NCI-H526 treated with DMSO at 0.1 percent for 48 hours (cell line): ENCODE measurements at regions not wholly inside any gene's neighbourhood (a gene's known extent, or its start where the extent isn't known, plus 50 kb on each side); places are given as distances from the start of the nearest gene placed in this dataset.
"Not testable (repeated sequence)": the region's sequence is repeated elsewhere in the genome, so short reads cannot be mapped to it uniquely, and the experiment has no call there.

Experiments
- DNase-seq: peaks from one replicate; lab custom pipeline; 2025; lab: John Stamatoyannopoulos, UW

DNA sequence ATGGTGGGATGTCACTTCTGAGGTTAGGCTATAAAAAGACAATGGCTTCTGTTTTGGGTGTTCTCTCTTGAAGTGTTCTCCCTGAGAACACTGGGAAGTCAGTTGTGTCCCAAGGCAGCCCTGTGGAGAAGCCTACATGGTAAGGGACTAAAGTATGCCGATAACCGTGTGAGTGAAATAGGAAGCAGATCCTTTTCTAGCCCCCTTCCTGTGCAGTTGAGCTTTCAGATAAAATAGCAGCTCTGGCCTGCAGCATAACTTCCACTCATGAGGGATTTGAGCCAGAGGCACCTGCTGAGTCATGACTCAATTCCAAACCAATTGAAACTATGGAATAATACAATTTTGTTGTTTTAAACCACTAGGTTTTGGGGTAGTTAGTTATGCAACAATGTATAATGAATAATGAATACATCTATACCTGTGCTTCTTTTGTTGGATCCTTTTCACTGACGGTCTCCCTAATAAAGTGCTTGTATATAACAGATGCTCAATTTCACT, 241.6 kb downstream of the TFAP2B start:
- DNase-seq: no peak

DNA sequence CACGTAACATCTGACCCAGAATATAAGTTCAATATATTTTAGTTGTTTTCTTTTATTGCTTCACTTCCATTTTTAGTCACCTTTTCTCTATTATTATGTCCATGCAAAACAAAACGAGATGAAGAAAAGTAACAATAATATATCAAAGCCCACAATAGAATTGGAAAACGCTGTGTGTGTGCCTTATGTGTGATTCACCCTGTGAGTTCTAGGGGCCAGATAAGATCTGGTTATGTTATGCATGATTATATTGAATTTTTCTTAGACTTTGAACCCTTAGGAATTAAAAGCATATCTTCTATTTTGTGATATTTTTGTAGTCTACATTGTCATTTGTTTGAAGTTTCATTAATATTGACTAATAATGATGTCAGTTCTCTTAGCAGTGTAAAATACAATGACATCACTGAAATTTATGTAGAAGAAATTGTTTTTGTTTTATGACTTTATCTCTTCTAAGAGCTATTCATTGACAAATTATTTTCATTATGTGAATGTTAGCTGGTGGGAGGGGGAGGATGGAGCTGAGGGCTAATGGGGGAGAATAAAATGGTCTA, 243.6 kb downstream of the TFAP2B start:
- no peak for DNase-seq

DNA sequence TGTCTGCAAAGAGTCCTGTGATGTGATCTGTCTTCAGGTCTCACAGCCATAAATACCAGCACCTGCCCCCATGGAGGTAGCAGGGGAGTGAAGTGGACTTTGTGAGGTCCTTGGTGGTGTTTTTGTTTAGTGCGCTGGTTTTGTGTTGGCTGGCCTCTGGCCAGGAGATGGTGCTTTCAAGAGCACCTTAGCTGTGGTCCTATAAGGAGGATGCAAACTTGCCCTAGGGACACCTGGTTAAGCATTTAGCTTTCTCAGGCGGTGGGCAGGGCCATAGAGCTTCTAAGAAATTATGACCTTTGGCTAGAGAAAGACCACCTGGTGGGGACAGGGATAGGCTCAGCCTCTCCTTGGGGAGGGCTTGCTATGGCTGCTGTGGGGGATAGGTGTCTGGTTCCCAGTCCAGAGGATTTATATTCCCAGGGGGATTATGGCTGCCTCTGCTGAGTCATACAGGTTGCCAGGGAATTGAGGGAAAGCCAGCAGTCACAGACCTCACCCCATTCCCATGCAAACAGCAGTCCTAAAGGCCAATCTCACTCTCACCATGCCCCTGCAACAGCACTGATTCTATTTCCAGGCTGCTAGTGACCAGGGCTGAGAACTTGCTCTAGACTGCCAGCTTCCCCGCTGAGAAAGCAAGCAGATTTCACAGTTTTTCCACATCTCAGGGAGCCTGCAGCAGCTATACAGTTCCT, 259.3 kb downstream of the TFAP2B start:
- DNase-seq: no peak

DNA sequence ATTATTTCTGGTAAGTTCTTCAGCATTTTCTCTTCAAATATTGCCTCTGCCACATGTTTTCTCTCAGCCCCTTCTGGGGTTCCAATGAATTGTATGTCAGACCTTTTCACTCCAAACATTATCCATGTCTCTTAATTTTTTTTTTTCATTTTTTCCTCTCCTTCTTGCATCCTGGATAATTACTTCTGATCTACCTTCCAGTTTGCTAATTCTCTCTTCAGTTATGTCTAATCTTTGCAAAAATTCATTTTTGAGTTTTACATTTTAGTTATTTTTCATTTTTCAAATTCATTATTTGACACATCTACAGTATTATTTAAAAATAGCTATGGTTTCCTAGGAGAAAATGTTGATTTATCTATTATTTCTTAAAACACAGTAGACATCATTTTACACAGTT, 271.7 kb downstream of the TFAP2B start:
- DNase-seq: no peak

DNA sequence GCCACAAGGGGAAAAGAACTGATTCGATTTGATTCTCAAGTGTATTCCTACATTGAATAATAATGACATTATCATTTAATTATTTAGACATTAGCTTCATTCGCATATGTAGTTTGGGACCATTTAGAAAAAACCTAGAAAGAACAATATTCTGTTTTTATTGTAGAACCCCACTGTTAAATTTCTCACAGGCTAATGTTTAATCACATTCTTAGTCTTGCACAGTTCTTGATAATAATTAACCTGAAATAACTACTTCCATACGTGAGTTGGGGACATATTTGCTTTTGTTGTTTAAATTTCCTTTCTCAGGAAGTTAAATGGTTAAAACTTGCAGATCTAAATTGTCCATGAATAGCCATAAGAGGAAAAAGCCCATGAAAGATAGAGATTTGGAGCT, 275.2 kb downstream of the TFAP2B start:
- DNase-seq: no peak

DNA sequence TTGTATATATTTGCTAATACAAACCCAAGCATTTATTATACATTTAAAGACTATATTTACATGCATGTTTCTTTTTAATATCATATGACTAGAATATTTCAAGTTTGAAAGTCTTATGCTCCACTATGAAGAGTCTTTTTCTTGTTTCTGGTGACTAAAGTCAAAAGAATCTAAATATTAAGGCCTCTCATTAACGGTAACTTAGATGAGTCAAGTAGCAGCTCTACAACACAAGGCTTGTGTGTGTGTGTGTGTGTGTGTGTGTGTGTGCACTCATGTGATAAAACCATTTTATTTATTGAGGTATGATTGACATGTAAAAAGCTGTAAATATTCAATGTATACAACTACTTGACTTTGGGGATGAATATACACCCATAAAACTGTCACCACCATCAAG, 275.6 kb downstream of the TFAP2B start:
- DNase-seq: no peak

DNA sequence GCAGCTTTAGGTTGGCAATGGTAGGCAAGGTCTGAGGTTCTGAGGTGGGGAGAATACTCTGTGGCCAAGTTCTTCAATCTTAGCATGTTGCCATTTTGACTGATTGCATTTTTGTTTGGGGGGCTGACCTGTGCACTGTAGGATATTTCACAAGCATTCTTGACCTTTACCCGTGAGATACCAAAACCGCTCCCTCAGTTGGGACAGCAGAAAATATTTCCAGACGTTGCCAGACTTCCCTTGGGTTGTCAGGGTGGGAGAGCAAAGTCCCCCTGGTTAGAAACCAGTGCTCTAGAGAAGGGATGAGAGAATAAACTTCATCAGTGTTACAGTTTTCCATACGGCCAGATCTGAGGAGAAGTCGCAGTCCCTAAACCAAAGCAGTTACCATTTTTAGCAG, 279.6 kb downstream of the TFAP2B start:
- no peak for DNase-seq

DNA sequence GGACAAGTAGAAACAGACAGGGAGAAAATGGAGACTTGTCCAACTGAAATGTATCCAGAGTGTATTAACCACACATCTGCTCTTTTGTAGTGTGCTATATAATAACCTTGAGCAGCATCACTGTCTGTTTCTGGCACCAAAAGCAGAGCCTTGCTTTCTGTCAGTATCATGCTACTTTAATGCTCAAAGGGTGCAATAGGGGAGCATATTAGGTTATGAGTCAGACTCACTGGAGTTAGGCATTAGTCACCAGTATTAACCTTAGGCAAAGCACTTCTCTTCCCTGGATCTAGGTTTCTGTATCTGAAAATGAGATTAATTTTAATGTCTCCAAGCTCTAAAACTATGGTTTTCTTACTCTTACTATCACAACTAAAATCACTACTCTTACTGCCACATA, 280.1 kb downstream of the TFAP2B start:
- no peak for DNase-seq

DNA sequence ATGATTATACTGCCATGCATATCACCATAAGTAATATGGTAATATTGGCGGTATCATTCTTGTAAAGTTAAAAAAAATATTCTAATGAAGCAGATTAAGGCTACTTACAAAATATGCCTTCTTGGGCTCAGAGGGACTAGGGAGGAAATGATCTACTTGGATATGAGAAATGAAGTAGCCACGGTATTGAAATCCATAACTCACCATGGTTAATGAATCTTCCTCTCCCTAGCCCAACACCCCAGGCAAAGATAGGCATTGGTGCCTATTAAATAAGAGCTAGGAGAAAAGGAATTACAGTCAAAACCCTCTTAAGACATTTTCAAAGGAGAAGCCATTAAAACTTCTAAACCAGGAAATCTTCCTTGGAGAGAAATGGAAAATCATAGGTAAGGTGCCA, 280.5 kb downstream of the TFAP2B start:
- no peak for DNase-seq

DNA sequence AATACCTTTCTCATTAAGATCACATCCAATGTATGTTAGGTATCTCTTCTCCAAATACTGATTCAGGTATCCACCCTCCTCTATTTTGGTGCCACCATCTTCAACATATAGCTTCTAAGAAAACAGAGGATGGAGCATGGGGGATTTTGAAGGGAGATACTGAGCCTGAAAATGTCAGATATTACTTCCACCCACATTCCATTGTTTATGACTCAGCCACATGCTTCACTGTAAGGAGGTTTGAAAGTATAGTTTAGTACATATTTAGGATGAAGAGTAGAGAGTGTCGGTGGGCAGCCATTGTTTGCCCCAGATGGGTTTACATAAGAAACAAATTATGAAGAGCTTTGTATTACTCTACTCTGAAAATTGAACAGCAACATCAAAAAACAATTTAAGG, 286.7 kb downstream of the TFAP2B start:
- DNase-seq: no peak

DNA sequence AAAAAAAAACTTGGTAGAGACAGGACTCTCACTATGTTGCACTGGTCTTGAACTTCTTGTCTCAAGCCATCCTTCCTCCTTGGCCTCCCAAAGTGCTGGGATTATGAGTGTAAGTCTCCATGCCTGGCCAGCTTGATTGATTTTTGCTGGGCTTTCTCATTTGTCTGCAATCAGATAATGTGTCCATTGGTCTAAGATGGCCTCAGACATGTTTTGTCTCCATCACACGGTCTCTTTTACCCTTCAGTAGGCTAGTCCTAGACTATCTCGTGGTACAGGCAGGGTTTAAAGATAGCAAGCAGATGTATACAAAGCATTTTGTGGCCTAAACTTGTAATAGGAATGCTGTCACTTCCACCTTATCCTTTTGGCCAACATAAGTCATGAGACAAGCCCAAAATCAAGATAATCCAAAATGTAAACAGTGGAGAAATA, 289.1 kb downstream of the TFAP2B start:
- no peak for DNase-seq

DNA sequence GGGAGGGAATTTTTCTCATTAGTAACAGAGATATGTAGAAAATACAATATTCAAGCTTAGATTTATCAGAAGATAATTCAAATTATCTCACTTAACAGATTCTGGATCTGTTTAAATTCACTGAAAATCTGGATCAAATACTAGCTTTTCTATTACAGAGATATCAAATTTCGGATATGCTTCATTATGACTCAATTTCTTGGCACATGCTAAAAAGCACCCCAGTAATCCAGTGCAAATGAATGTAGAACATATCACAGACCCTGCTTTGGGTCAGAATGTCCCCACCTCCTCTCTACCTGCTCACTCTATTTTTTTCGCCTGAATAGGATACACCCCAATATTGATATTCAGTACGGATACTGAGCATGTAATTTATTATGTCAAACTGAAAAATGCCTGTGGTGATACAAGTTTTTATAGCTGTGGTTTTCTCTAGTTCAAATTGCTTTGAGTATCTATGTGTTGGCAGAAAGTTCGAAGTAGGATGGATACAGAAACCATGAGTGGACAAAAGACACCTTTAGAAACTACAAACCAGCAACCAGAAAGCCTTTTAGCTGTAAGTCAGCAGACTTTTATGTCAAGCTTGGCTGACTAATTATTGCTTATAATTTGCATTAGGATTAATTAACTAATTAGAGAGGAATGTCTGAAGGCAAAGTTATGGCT, 290.0 kb downstream of the TFAP2B start:
- DNase-seq: no peak

DNA sequence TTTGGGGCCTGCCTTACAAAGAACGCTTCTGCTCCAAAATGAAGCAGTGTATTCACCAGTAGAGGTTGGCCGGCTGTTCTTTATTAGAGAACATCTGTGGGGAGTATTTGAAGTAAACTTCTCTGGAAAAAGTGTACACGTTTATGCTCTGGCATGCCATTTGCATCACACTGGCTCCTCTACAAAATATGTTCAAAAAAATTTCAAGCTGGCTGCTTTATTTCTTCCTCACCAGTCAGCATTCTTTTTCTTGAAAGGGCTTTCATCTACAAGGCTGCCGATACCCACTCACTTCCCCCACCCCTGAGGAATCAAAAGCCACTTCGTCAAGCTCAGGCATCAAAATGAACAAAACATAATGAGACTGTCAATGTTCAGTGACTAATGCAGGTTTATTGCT, 294.1 kb downstream of the TFAP2B start:
- DNase-seq: no peak

DNA sequence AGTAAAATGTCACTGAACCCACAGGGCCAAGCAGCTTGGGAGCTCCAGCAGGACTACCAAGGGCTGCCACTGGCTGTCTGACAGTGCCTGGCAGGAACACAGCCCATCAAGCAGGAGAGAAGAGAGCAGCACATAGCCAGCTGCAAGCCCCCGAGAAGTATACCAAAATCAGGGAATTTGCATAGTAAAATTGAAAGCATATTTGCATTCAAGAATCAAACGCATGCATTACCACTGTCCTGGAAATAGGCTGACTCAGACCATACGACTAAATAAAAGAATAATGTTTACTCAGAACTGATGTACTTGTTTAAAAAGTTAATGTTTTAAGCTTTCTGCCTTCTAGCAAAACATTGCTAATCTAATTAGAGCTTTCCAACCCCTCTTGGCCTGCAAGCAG, 298.1 kb downstream of the TFAP2B start:
- DNase-seq: peak; percentile 98

DNA sequence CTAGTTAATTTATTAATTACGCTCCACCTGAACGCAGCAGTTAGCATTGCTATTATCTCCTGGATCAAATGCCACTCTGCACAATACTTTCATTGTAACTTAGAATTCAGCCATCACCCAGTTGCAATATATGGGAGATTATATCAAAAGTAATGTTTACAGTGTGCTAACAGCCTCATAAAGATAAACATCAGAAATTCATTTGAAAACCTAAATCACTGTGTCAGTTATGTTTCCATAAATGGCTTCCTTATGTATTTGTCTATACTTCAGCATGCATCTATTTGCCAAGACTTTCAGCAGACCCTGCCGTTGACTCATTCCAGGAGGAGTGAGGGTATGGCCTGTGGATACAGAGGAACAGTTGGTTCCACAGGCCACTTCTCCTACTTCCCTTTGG, 300.1 kb downstream of the TFAP2B start:
- peak; percentile 94 for DNase-seq

DNA sequence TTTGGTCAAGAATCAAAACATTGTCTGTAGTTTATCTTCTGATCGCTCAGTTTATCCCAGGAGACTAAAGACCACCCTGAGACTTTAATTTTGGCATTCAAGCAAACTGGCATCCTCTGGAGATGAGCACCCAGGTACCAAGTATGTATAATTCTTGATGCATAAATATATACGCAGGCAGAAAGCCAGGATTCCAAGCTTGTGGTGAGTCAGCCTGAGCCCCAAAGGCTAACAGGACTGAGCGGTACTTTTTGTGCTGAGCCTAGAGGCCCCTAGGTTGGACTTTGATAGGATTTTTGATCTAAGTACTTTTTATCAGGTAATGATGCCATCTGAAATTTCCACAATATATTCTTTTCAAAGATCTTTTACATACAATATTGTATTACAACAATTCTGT, 301.3 kb downstream of the TFAP2B start:
- no peak for DNase-seq

DNA sequence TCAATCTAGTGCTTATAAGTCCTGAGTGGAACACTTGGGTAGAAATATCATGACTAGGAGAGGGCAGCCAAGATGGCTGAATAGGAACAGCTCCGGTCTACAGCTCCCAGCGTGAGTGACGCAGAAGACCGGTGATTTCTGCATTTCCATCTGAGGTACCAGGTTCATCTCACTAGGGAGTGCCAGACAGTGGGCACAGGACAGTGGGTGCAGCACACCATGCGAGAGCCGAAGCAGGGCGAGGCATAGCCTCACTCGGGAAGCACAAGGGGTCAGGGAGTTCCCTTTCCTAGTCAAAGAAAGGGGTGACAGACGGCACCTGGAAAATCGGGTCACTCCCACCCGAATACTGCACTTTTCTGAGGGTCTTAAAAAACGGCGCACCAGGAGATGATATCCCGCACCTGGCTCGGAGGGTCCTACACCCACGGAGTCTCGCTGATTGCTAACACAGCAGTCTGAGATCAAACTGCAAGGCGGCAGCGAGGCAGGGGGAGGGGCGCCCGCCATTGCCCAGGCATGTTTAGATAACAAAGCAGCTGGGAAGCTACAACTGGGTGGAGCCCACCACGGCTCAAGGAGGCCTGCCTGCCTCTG, 302.8 kb downstream of the TFAP2B start:
- DNase-seq: not testable (repeated sequence)

DNA sequence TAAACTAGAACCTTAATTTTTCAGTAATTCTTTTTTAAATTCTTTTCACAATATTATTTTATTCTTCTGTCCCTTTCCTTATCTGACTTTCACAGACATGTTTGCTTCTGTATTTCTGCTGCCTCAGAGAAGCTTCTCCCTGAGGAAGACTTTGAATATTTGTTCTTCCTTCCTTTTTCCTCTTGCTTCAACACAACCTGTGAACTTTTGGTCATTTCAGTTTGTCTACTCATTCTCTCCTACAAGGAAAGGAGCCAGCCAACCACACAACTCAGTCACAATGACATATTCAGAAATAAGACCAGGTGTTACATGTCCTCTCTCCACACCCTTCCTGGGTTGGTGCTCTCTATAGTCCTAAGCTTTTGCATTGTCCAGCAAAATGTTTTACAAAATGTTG, 310.4 kb downstream of the TFAP2B start:
- DNase-seq: no peak

DNA sequence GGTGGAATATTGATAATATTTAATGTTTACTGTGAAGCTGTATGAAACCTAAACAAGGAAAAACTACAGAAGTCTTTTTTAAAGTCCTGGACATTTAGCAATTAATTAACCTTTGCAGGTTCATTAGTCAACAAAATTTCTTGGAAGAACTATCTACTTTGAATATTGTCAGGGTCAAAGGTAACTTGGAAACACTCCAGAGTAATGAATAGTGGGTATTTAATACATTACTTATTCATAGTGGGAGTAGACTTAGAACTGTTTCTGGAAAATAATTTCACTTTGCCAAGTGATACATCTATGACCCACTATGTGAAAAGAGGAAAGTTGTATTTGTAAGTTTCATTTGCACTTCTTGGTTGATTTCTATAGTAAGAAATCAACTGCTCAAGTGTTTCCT, 319.1 kb downstream of the TFAP2B start:
- DNase-seq: no peak

DNA sequence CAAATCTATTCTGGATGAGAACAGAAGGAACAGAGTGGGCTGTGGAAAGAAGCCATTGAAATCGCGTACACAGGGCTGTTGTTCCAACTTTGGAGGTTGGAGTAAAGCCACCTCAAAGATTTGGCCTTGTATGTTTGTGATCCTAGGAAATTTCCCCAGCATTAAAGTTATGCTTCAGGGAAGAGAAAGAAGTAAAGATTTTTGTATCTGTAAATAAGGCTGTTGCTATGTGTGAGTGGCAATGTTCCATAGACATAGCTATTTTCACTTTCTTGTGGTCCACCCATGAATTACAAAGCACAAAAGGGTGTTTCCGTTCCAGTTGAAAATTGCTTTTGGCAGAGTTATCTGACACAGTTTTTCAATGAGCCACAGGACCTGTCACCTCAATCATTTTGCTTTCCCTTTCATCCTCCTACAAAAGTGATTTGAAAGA, 321.3 kb downstream of the TFAP2B start:
- DNase-seq: no peak

DNA sequence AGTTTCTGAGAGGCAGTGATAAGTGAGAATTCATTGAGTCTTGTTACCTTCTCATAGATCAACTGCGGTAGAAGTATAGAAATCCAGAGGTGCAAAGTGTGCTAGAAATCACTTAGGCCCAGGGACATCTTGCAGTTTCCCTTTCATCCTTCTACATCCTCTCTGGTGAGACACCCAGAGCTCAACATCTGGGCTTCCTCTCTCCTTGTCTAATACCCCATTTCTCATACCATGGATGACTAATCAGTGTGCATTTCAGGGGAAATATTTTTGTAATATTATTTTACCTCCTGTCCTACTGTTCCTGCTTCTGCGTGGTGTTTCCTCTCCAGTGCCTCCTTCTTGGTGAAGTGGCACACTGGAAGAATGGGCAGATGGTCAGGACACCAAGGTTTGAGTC, 322.4 kb downstream of the TFAP2B start:
- DNase-seq: no peak

DNA sequence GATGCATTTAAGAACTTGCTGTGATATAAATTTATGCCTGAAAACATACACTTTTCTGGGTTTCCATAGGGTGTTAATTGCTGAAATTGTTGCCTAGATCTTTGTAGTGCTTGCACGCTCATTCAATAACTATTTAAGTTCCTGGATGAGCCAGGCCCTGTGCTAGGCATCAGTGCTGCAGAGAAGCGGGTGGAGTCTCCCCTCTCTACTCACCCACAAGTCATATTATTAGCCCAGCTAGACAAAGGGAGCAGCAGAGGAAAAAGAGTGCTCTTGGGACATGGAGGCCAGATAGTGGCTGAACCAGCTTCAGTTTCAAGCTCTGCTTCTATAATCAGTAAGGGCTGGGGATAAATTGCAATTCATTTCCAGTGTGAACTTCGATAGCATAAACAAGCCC, 329.1 kb downstream of the TFAP2B start:
- DNase-seq: no peak

DNA sequence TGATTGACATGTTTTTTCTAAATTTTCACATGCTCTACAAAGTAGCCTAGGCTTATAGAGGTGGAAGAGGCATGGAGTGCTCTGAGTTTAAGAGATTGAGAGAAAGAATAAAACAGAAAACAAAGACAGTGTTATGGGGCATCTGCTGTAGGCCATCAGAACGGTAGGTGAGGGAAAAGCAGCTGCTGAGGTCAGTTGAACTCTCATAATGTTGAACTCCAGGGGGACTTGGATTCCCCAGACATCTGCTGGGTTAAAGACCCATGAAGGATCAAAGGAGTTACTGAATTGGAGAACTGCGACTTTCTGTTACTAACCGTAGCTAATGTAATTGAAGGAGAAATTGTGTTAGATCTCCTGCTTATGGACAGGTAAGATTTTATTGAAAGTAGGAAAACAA, 333.9 kb downstream of the TFAP2B start:
- DNase-seq: no peak
